H9 (cell line): ENCODE measurements at regions not wholly inside any gene's neighbourhood (a gene's known extent, or its start where the extent isn't known, plus 50 kb on each side); places are given as distances from the start of the nearest gene placed in this dataset.

ENCODE experiments used
- DNase-seq: peaks from one replicate; pipeline ENCODE4 v3.0.0-alpha.2; 2017
- H2AFZ ChIP-seq: one replicate; pipeline ENCODE4 v1.6.1; 2013; ENCODE audit warnings: mild to moderate bottlenecking, low read length, control low read depth, moderate library complexity
- H2AK5ac ChIP-seq: 2 replicates; pipeline ENCODE4 v1.6.1; 2013; ENCODE audit warnings: low read length, control low read depth, mixed read lengths; ENCODE audit not compliant: insufficient read length
- H2BK120ac ChIP-seq: one replicate; pipeline ENCODE4 v1.6.1; 2013; ENCODE audit warnings: low read depth, mild to moderate bottlenecking, low read length, control low read depth, inconsistent platforms; ENCODE audit not compliant: poor library complexity, severe bottlenecking
- H2BK12ac ChIP-seq: 2 replicates; pipeline ENCODE4 v1.6.1; 2013; ENCODE audit warnings: low read length, control low read depth, mixed read lengths, low read depth; ENCODE audit not compliant: insufficient read length
- H2BK15ac ChIP-seq: 2 replicates; pipeline ENCODE4 v1.6.1; 2013; ENCODE audit warnings: low read depth, low read length, control low read depth
- H2BK20ac ChIP-seq: one replicate; pipeline ENCODE4 v1.6.1; 2013; ENCODE audit warnings: low read depth, mild to moderate bottlenecking, low read length, control low read depth, inconsistent platforms; ENCODE audit not compliant: poor library complexity, severe bottlenecking
- H2BK5ac ChIP-seq: 2 replicates; pipeline ENCODE4 v1.6.1; 2013; ENCODE audit warnings: low read length, control low read depth, mixed read lengths; ENCODE audit not compliant: insufficient read length
- H3K14ac ChIP-seq: 2 replicates; pipeline ENCODE4 v1.6.1; 2013; ENCODE audit warnings: low read length, control low read depth; ENCODE audit not compliant: insufficient read depth
- H3K18ac ChIP-seq: 2 replicates; pipeline ENCODE4 v1.6.1; 2013; ENCODE audit warnings: low read depth, mild to moderate bottlenecking, mixed read lengths, low read length, control low read depth; ENCODE audit not compliant: insufficient read length
- H3K23ac ChIP-seq: 2 replicates; pipeline ENCODE4 v1.6.1; 2013; ENCODE audit warnings: low read length, control low read depth, mixed read lengths, low read depth; ENCODE audit not compliant: insufficient read length
- H3K23me2 ChIP-seq: 2 replicates; pipeline ENCODE4 v1.6.1; 2013; ENCODE audit warnings: low read depth, mild to moderate bottlenecking, mixed read lengths, low read length, control low read depth; ENCODE audit not compliant: insufficient read length, poor library complexity, severe bottlenecking
- H3K27ac ChIP-seq: 2 replicates; pipeline ENCODE4 v1.5.1; 2013; ENCODE audit warnings: low read length, control low read depth, mixed read lengths, low read depth; ENCODE audit not compliant: insufficient read length
- H3K27me3 ChIP-seq: 2 replicates; pipeline ENCODE4 v1.6.1; 2013; ENCODE audit warnings: low read length, control low read depth, inconsistent platforms; ENCODE audit not compliant: insufficient read depth
- H3K4ac ChIP-seq: 2 replicates; pipeline ENCODE4 v1.6.1; 2013; ENCODE audit warnings: low read depth, mild to moderate bottlenecking, control low read depth, inconsistent platforms, low read length, moderate library complexity
- H3K4me1 ChIP-seq: 2 replicates; pipeline ENCODE4 v1.6.1; 2013; ENCODE audit warnings: low read length, control low read depth, inconsistent platforms; ENCODE audit not compliant: insufficient read depth
- H3K4me2 ChIP-seq: 2 replicates; pipeline ENCODE4 v1.6.1; 2013; ENCODE audit warnings: low read length, control low read depth, mixed read lengths; ENCODE audit not compliant: insufficient read length, insufficient read depth
- H3K56ac ChIP-seq: 2 replicates; pipeline ENCODE4 v1.6.1; 2013; ENCODE audit warnings: low read depth, mild to moderate bottlenecking, mixed read lengths, low read length, control low read depth; ENCODE audit not compliant: insufficient read length
- H3K79me1 ChIP-seq: 2 replicates; pipeline ENCODE4 v1.6.1; 2013; ENCODE audit warnings: low read depth, mild to moderate bottlenecking, moderate library complexity, low read length, control low read depth, inconsistent platforms; ENCODE audit not compliant: insufficient read depth, poor library complexity, severe bottlenecking
- H3K79me2 ChIP-seq: 2 replicates; pipeline ENCODE4 v1.6.1; 2013; ENCODE audit warnings: low read length, control low read depth, inconsistent platforms; ENCODE audit not compliant: insufficient read depth
- H3K9ac ChIP-seq: 2 replicates; pipeline ENCODE4 v1.6.1; 2013; ENCODE audit warnings: low read length, control low read depth, mixed read lengths; ENCODE audit not compliant: insufficient read length; ENCODE audit errors: extremely low read depth
- H3K9me3 ChIP-seq: one replicate; pipeline ENCODE4 v1.6.1; 2013; ENCODE audit warnings: low read depth, low read length, inconsistent platforms; ENCODE audit not compliant: control insufficient read depth
- H3T11ph ChIP-seq: one replicate; pipeline ENCODE4 v1.6.1; 2013; ENCODE audit warnings: mild to moderate bottlenecking, low read length, control low read depth, inconsistent platforms
- H4K20me1 ChIP-seq: one replicate; pipeline ENCODE4 v1.6.1; 2013; ENCODE audit not compliant: control insufficient read depth, insufficient read length, insufficient read depth
- H4K5ac ChIP-seq: 2 replicates; pipeline ENCODE4 v1.6.1; 2013; ENCODE audit warnings: low read depth, mild to moderate bottlenecking, mixed read lengths, low read length, control low read depth; ENCODE audit not compliant: insufficient read length
- H4K8ac ChIP-seq: replicated peaks from 2 replicates; pipeline ENCODE4 v1.6.1; 2013; ENCODE audit warnings: low read length, control low read depth, mixed read lengths, low read depth; ENCODE audit not compliant: insufficient read length
- H4K91ac ChIP-seq: 2 replicates; pipeline ENCODE4 v1.6.1; 2013; ENCODE audit warnings: low read depth, mild to moderate bottlenecking, moderate library complexity, mixed read lengths, low read length, control low read depth; ENCODE audit not compliant: insufficient read length
- H3K27ac Mint-ChIP-seq, 3 experiments: 2 replicates in 2 of 3; 3 replicates in 1 of 3; pipeline ENCODE4 v1.8.0; 2020 to 2021; ENCODE audit warnings: mixed read lengths in 3 of 3, mild to moderate bottlenecking in 1 of 3, moderate library complexity in 1 of 3
- H3K27me3 Mint-ChIP-seq: 2 replicates; pipeline ENCODE4 v1.8.0; 2021; ENCODE audit warnings: low read depth, mild to moderate bottlenecking, moderate library complexity, mixed read lengths
- H3K36me3 Mint-ChIP-seq, 3 experiments: 2 replicates in 2 of 3; 3 replicates in 1 of 3; pipeline ENCODE4 v1.8.0; 2020 to 2021; ENCODE audit warnings: low read depth in 3 of 3, mixed read lengths in 3 of 3; ENCODE audit not compliant: insufficient read depth in 1 of 3
- H3K4me1 Mint-ChIP-seq, 2 experiments: 2 replicates each; pipeline ENCODE4 v1.8.0; 2020; ENCODE audit warnings: mixed read lengths in 2 of 2
- H3K4me3 Mint-ChIP-seq, 2 experiments: 2 replicates in 1 of 2; 3 replicates in 1 of 2; pipeline ENCODE4 v1.8.0; 2020 to 2021; ENCODE audit warnings: mild to moderate bottlenecking in 2 of 2, mixed read lengths in 2 of 2, moderate library complexity in 1 of 2
- H3K9me3 Mint-ChIP-seq, 2 experiments: 2 replicates in 1 of 2; 3 replicates in 1 of 2; pipeline ENCODE4 v1.8.0; 2020; ENCODE audit warnings: mild to moderate bottlenecking in 2 of 2, mixed read lengths in 2 of 2, moderate library complexity in 1 of 2
- CTCF ChIP-seq: fragments of 200-600 bp; sonication (generic); conservative IDR thresholded peaks from 3 replicates; pipeline ENCODE4 v1.8.0; 2021; ENCODE audit warnings: antibody characterized with exemption, mild to moderate bottlenecking
- WGBS: extraction: QIAGEN DNeasy Blood & Tissue Kit; methylation state at CpG from one replicate; pipeline ENCODE4 v1.1.7; 2013; ENCODE audit warnings: missing lambda C conversion rate, low lambda C conversion rate, mixed read lengths; ENCODE audit not compliant: insufficient read length; ENCODE audit errors: extremely low coverage; 5-methylcytosine and 5-hydroxymethylcytosine counted together

DNA sequence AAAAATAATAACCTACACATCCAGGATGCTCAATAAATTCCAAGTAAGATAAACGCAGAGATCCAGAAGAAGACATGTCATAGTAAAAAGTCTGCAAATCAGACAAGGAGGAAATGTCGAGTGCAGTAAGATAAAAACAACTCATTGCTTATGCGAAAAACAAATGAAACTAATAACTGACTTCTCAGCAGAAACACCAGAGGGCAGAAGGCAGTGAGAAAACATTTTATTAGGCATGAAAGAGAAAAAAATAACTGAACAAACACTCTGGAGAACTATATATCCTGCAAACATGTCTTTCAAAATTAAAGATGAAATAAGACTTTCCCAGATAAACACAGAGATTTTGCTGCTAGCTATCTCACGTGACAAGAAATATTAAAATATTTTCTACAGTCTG, 201.3 kb upstream of the CTSO start:
- Histone ChIP-seq H4K91ac (no peak overlapping the region), H4K8ac (no peak overlapping the region), H4K5ac (no peak overlapping the region), H3K79me2 (no peaks in the 10 kb centered on the region), H2AFZ (no peak overlapping the region), H3K9ac (no peak overlapping the region), H3K4ac (no peak overlapping the region), H3K27ac (no peak overlapping the region), H2BK20ac (no peak overlapping the region), H3K4me1 (no peaks in the 10 kb centered on the region), H3K23ac (no peak overlapping the region), H2BK12ac (no peak overlapping the region), H4K20me1 (no peaks in the 10 kb centered on the region), H3T11ph (no peak overlapping the region), H2AK5ac (no peak overlapping the region), H2BK5ac (no peak overlapping the region), H3K9me3 (no peaks in the 10 kb centered on the region), H3K56ac (no peak overlapping the region), H2BK15ac (no peak overlapping the region), H3K27me3 (no peaks in the 10 kb centered on the region), H3K79me1 (no peaks in the 10 kb centered on the region), H3K18ac (no peak overlapping the region), H3K14ac (no peak overlapping the region), H2BK120ac (no peak overlapping the region), H3K4me2 (no peak overlapping the region), H3K23me2 (no peaks in the 10 kb centered on the region)
- no CpG with 5 or more reads among the region's 4 CpGs for WGBS
- peaks cover 0 to 3% (median 0%) of the 10 kb centered on the region in 3 experiments; a peak in 1 of 7 replicates for H3K36me3 Mint-ChIP-seq
- H3K9me3 Mint-ChIP-seq: no peaks in the 10 kb centered on the region
- no peaks in the 10 kb centered on the region for H3K27me3 Mint-ChIP-seq
- no peak for DNase-seq
- peaks cover 0 to 4% of the 10 kb centered on the region in 2 experiments; a peak in 1 of 4 replicates for H3K4me1 Mint-ChIP-seq
- H3K4me3 Mint-ChIP-seq: no peak overlapping the region
- TF ChIP-seq CTCF: peak; percentile 26; the same call in 1 of the 3 replicates
- H3K27ac Mint-ChIP-seq: no peak overlapping the region
